H1 (cell line): ENCODE measurements at regions not wholly inside any gene's neighbourhood (a gene's known extent, or its start where the extent isn't known, plus 50 kb on each side); places are given as distances from the start of the nearest gene placed in this dataset.

Source experiments
- CTCF ChIA-PET: fragments of 300-600 bp; sonication (Branson Sonifier 250); formaldehyde crosslinking; loops from one replicate; lab custom pipeline; 2021; ENCODE audit not compliant: partially characterized antibody; lab: Charles Lee
- POLR2A ChIA-PET: fragments of 300-600 bp; sonication (Branson Sonifier 250); formaldehyde crosslinking; loops from one replicate; lab custom pipeline; 2021; ENCODE audit warnings: inconsistent platforms; ENCODE audit not compliant: partially characterized antibody; lab: Charles Lee
- DNase-seq, 2 experiments: peaks; one replicate each; pipeline versions ENCODE4 v3.0.0 to v3.0.0-alpha.2; 2010 to 2022; ENCODE audit warnings: low spot score in 2 of 2, low read depth in 1 of 2, mixed read lengths in 1 of 2
- FAIRE-seq: peaks from 2 replicates; lab custom pipeline; 2011; peaks lifted over from hg19 to GRCh38; lab: Jason Lieb, UNC
- H2AFZ ChIP-seq: 2 replicates; pipeline ENCODE4 v1.8.1; 2012; ENCODE audit warnings: low read length, inconsistent platforms
- H2AK5ac ChIP-seq: 2 replicates; pipeline ENCODE4 v1.6.1; 2013; ENCODE audit warnings: low read depth, low read length
- H2BK120ac ChIP-seq: replicated peaks from 2 replicates; pipeline ENCODE3; 2013; ENCODE audit warnings: low read depth, low read length, inconsistent platforms
- H2BK12ac ChIP-seq: 2 replicates; pipeline ENCODE4 v1.6.1; 2013; ENCODE audit warnings: low read depth, low read length
- H2BK15ac ChIP-seq: 2 replicates; pipeline ENCODE4 v1.6.1; 2013; ENCODE audit warnings: low read length
- H2BK20ac ChIP-seq: 2 replicates; pipeline ENCODE4 v1.6.1; 2013; ENCODE audit warnings: low read length
- H2BK5ac ChIP-seq: 2 replicates; pipeline ENCODE4 v1.6.1; 2013; ENCODE audit warnings: low read depth, low read length
- H3K14ac ChIP-seq: 2 replicates; pipeline ENCODE4 v1.6.1; 2013; ENCODE audit warnings: inconsistent platforms; ENCODE audit not compliant: insufficient read length
- H3K18ac ChIP-seq: 2 replicates; pipeline ENCODE4 v1.6.1; 2013; ENCODE audit warnings: low read length; ENCODE audit errors: extremely low read depth
- H3K23ac ChIP-seq: 2 replicates; pipeline ENCODE4 v1.6.1; 2013; ENCODE audit warnings: inconsistent platforms; ENCODE audit not compliant: insufficient read length
- H3K23me2 ChIP-seq: 2 replicates; pipeline ENCODE4 v1.6.1; 2013; ENCODE audit warnings: low read depth, low read length
- H3K27ac ChIP-seq: 2 replicates; pipeline ENCODE4 v1.6.1; 2011; ENCODE audit warnings: low read depth, low read length, inconsistent platforms
- H3K27me3 ChIP-seq, 4 experiments: replicated peaks in 1 of 4; 1 replicate in 1 of 4; 2 replicates in 3 of 4; pipeline versions ENCODE4 v1.6.1 to v1.8.1; 2011 to 2013; ENCODE audit warnings: low read length in 3 of 4, mild to moderate bottlenecking in 3 of 4, inconsistent platforms in 2 of 4, mixed read lengths in 2 of 4, moderate library complexity in 1 of 4; ENCODE audit not compliant: control insufficient read depth in 3 of 4, insufficient read depth in 3 of 4; ENCODE audit errors: extremely low read depth in 1 of 4
- H3K36me3 ChIP-seq, 4 experiments: 2 replicates each; pipeline versions ENCODE4 v1.6.1 to v1.8.1; 2011 to 2013; ENCODE audit warnings: mild to moderate bottlenecking in 4 of 4, low read length in 3 of 4, moderate library complexity in 2 of 4, control low read depth in 1 of 4, inconsistent platforms in 1 of 4; ENCODE audit not compliant: insufficient read depth in 4 of 4, control insufficient read depth in 2 of 4
- H3K4ac ChIP-seq: replicated peaks from 2 replicates; pipeline ENCODE3; 2013; ENCODE audit warnings: low read length, low read depth, mixed read lengths, inconsistent platforms; ENCODE audit not compliant: insufficient read length
- H3K4me1 ChIP-seq, 4 experiments: replicated peaks in 1 of 4; 1 replicate in 1 of 4; 2 replicates in 3 of 4; pipeline versions ENCODE4 v1.6.1 to v1.8.1; 2011 to 2013; ENCODE audit warnings: low read length in 3 of 4, inconsistent platforms in 2 of 4, mixed read lengths in 1 of 4; ENCODE audit not compliant: insufficient read depth in 4 of 4, control insufficient read depth in 3 of 4
- H3K4me2 ChIP-seq, 2 experiments: 2 replicates each; pipeline versions ENCODE4 v1.6.1 to v1.8.1; 2011 to 2013; ENCODE audit warnings: low read depth in 2 of 2, low read length in 2 of 2, control low read depth in 1 of 2, inconsistent platforms in 1 of 2, mild to moderate bottlenecking in 1 of 2; ENCODE audit not compliant: insufficient read depth in 1 of 2
- H3K4me3 ChIP-seq, 4 experiments: fragments of 200-600, 300-600 bp in 1 of 4; sonication (generic), shearing (Covaris generic), sonication (Bioruptor Twin) in 1 of 4; 2 replicates each; pipeline versions ENCODE4 v1.5.1 to v1.8.1; 2011 to 2016; ENCODE audit warnings: low read length in 4 of 4, low read depth in 3 of 4, control low read depth in 2 of 4, inconsistent platforms in 2 of 4, mild to moderate bottlenecking in 2 of 4, mixed read lengths in 1 of 4, moderate library complexity in 1 of 4; ENCODE audit not compliant: insufficient read depth in 2 of 4; ENCODE audit errors: extremely low read depth in 1 of 4
- H3K56ac ChIP-seq: replicated peaks from 2 replicates; pipeline ENCODE3; 2013; ENCODE audit warnings: low read depth, mild to moderate bottlenecking, mixed read lengths, low read length, inconsistent platforms; ENCODE audit not compliant: insufficient read length
- H3K79me1 ChIP-seq: 2 replicates; pipeline ENCODE4 v1.6.1; 2013; ENCODE audit warnings: low read depth, low read length, control low read depth
- H3K79me2 ChIP-seq, 2 experiments: 2 replicates each; pipeline versions ENCODE4 v1.6.1 to v1.8.1; 2012 to 2013; ENCODE audit warnings: low read length in 2 of 2, mild to moderate bottlenecking in 2 of 2, inconsistent platforms in 1 of 2; ENCODE audit not compliant: insufficient read depth in 2 of 2, control insufficient read depth in 1 of 2
- H3K9ac ChIP-seq, 4 experiments: replicated peaks in 1 of 4; 1 replicate in 1 of 4; 2 replicates in 3 of 4; pipeline versions ENCODE4 v1.6.1 to v1.8.1; 2011 to 2013; ENCODE audit warnings: low read depth in 3 of 4, low read length in 3 of 4, control low read depth in 2 of 4, mild to moderate bottlenecking in 2 of 4, moderate library complexity in 2 of 4, inconsistent platforms in 1 of 4; ENCODE audit errors: extremely low read depth in 1 of 4
- H3K9me3 ChIP-seq, 2 experiments: 2 replicates each; pipeline versions ENCODE4 v1.6.1 to v1.8.1; 2012 to 2013; ENCODE audit warnings: mild to moderate bottlenecking in 2 of 2, moderate library complexity in 2 of 2, control low read depth in 1 of 2, inconsistent platforms in 1 of 2, low read depth in 1 of 2, low read length in 1 of 2, mixed read lengths in 1 of 2; ENCODE audit not compliant: insufficient read depth in 2 of 2
- H4K20me1 ChIP-seq, 2 experiments: replicated peaks in 1 of 2; 2 replicates each; pipeline versions ENCODE3 to v1.8.1; 2011 to 2013; ENCODE audit warnings: inconsistent platforms in 2 of 2, low read length in 2 of 2, mild to moderate bottlenecking in 1 of 2; ENCODE audit not compliant: insufficient read depth in 2 of 2, control insufficient read depth in 1 of 2
- H4K5ac ChIP-seq: 2 replicates; pipeline ENCODE4 v1.6.1; 2013; ENCODE audit warnings: low read length, low read depth, mixed read lengths, inconsistent platforms; ENCODE audit not compliant: insufficient read length
- H4K8ac ChIP-seq: 2 replicates; pipeline ENCODE4 v1.8.0; 2013; ENCODE audit warnings: mild to moderate bottlenecking, moderate library complexity, low read length, inconsistent platforms; ENCODE audit not compliant: insufficient read depth; ENCODE audit errors: extremely low read depth
- H4K91ac ChIP-seq: replicated peaks from 2 replicates; pipeline ENCODE3; 2013; ENCODE audit warnings: low read length, mixed read lengths, inconsistent platforms; ENCODE audit not compliant: insufficient read length
- KDM1A ChIP-seq: fragments of 200-600, 300-600 bp; sonication (generic); IDR thresholded peaks from 2 replicates; pipeline ENCODE4 v1.7.1; 2016; ENCODE audit warnings: mild to moderate bottlenecking, low read length, borderline replicate concordance
- KDM4A ChIP-seq: IDR thresholded peaks from one replicate; pipeline ENCODE4 v1.7.1; 2012; ENCODE audit warnings: low read depth, mild to moderate bottlenecking, moderate library complexity, low read length, inconsistent platforms; ENCODE audit not compliant: severe bottlenecking
- POLR2AphosphoS5 ChIP-seq: IDR thresholded peaks from 2 replicates; pipeline ENCODE4 v1.6.1; 2011; ENCODE audit warnings: low read depth, low read length
- TEAD4 ChIP-seq: IDR thresholded peaks from 2 replicates; pipeline ENCODE4 v1.6.1; 2012; ENCODE audit warnings: low read depth, low read length, inconsistent platforms, mixed read lengths
- WGBS, 2 experiments: shearing (Covaris generic) in 1 of 2; methylation state at CpG; one replicate each; pipeline versions ENCODE4 v1.1.6 to v1.1.7; 2013 to 2015; ENCODE audit warnings: low lambda C conversion rate in 2 of 2, mixed read lengths in 2 of 2, inconsistent platforms in 1 of 2, low coverage in 1 of 2, missing lambda C conversion rate in 1 of 2; ENCODE audit not compliant: insufficient replicate concordance in 2 of 2, insufficient coverage in 1 of 2, insufficient read length in 1 of 2; ENCODE audit errors: extremely low coverage in 1 of 2, missing lambda C conversion rate in 1 of 2; 5-methylcytosine and 5-hydroxymethylcytosine counted together

DNA sequence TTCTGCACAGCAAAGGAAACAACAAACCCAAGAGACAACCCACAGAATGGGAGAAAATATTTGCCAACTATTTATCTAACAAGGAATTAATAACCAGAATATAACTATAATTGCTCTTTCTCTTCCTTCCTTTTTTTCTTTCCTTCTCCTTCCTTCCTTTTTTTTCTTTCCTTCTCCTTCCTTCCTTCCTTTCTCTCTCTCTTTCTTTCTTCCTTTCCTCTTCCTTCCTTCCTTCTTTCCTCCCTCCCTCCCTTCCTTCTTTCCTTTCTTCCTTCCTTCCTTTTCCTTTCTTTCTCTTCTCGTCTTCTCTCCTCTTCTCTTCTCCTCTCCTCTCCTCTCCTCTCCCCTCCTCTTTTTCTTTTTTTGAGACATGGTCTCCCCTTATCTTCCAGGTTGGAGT is 345.4 kb upstream of the ARRDC4 start:
- H3K4me1 ChIP-seq = no peaks in the 10 kb centered on the region
- H3K23me2 ChIP-seq = no peaks in the 10 kb centered on the region
- H4K91ac ChIP-seq = no peak overlapping the region
- no peak overlapping the region for H3K18ac ChIP-seq
- WGBS, 2 experiments = 70% methylated on average over 1 of the region's 1 CpG; no CpG with 5 or more reads in 1 of the 2 experiments
- H4K5ac ChIP-seq = no peak overlapping the region
- no peak overlapping the region for H3K14ac ChIP-seq
- H2BK15ac ChIP-seq = no peak overlapping the region
- H3K79me2 ChIP-seq = no peaks in the 10 kb centered on the region
- no peaks in the 10 kb centered on the region for H3K79me1 ChIP-seq
- no peaks in the 10 kb centered on the region for H3K36me3 ChIP-seq
- no peak overlapping the region for H4K8ac ChIP-seq
- FAIRE-seq (no peak), DNase-seq (no peak)
- no peaks in the 10 kb centered on the region for H3K27me3 ChIP-seq
- no peak overlapping the region for H2AK5ac ChIP-seq
- POLR2A ChIA-PET = no interaction called here
- H2AFZ ChIP-seq = no peak overlapping the region
- no peak overlapping the region for H3K4ac ChIP-seq
- no peak overlapping the region for H2BK20ac ChIP-seq
- no peak overlapping the region for H3K56ac ChIP-seq
- H2BK120ac ChIP-seq = no peak overlapping the region
- H3K23ac ChIP-seq = no peak overlapping the region
- H2BK12ac ChIP-seq = no peak overlapping the region
- H2BK5ac ChIP-seq = no peak overlapping the region
- CTCF ChIA-PET = no interaction called here
- no peak overlapping the region for H3K9ac ChIP-seq
- H3K4me3 ChIP-seq = no peak overlapping the region
- no peak overlapping the region for H3K27ac ChIP-seq
- H3K9me3 ChIP-seq = no peaks in the 10 kb centered on the region
- no peak overlapping the region for H3K4me2 ChIP-seq
- no peaks in the 10 kb centered on the region for H4K20me1 ChIP-seq
- no peak for TF ChIP-seq KDM1A
- no peak for TF ChIP-seq POLR2AphosphoS5
- no peak for TF ChIP-seq TEAD4
- no peak for TF ChIP-seq KDM4A
